SK-N-MC (cell line): ENCODE measurements at regions not wholly inside any gene's neighbourhood (a gene's known extent, or its start where the extent isn't known, plus 50 kb on each side); places are given as distances from the start of the nearest gene placed in this dataset.

Experiments
- EZH2 ChIP-seq: fragments of 200-600 bp; sonication (generic); IDR thresholded peaks from one replicate; pipeline ENCODE4 v1.6.1; 2017; ENCODE audit warnings: antibody characterized with exemption
- FOXP2 ChIP-seq: optimal IDR thresholded peaks from 2 replicates; pipeline ENCODE3; 2011; ENCODE audit warnings: mild to moderate bottlenecking, moderate library complexity; ENCODE audit not compliant: insufficient read depth; ENCODE audit errors: extremely low read length, control extremely low read depth
- POLR2AphosphoS5 ChIP-seq: IDR thresholded peaks from 2 replicates; pipeline ENCODE4 v1.6.1; 2012; ENCODE audit warnings: mild to moderate bottlenecking, low read depth, low read length, borderline replicate concordance

DNA sequence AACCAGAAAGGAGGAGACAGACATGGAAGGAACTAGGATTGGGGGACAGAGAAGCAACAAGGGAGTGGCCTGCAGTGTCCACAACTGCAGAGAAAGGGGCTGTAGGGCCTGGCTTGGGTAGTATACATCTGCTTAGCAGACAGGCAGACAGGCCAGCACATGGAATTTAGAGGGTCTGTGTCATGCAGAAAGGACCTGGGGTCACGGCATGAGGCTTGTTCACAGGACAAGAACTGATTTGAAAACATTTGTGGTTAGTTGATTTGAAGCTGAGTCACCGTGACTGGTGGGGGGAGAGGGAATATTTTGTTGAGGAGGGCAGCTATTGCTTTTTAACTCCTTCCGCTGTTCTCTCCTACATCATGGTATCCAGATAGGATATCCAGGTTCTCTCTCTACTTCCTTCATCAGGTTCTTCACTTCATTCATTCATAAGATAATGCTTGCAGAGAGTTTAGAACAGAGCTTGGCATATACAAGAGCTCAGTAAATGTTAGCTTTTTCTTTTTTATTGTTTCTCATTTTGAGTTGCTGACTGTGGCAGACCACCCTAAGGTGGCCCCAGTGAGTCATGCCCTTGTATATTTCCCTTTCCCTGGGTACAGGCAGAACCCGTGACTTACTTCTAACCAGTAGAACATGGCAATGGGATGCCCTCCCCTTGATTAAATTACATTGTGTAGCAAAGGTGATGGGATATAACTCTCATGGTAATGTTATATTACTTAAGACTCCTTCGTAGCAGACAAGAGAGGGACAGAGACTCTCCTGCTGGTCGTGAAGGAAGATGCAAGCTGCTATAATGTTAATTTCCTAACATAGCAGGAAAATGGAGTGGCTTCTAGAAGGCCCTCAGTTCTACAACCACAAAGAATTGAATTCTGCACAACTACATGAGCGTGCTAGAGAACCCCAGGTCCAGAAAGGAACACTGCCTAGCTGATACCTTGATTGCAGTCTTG, 95.0 kb upstream of the NMNAT3 start:
- no peak for TF ChIP-seq POLR2AphosphoS5
- TF ChIP-seq EZH2 = no peak
- TF ChIP-seq FOXP2 = no peak
